ENCODE measurements at regions not wholly inside any gene's neighbourhood (a gene's known extent, or its start where the extent isn't known, plus 50 kb on each side); places are given as distances from the start of the nearest gene placed in this dataset.

GRCh38 chr1:84090447-84091245 lies 53.4 kb upstream of the PRKACB start:
- DNase-seq: no peak

GRCh38 chr1:84089867-84090266 lies 54.2 kb upstream of the PRKACB start:
- no peak for DNase-seq

- DNase-seq: no peak
Observed at GRCh38 chr1:84089465-84089864, 54.6 kb upstream of the PRKACB start.

GRCh38 chr1:84086616-84087015 lies 57.5 kb upstream of the PRKACB start:
- DNase-seq: no peak

- no peak for DNase-seq
Observed at GRCh38 chr1:84086189-84086588, 57.9 kb upstream of the PRKACB start.

GRCh38 chr1:84083307-84083706 lies 60.8 kb upstream of the PRKACB start:
- DNase-seq: no peak

- no peak for DNase-seq
Observed at GRCh38 chr1:84078842-84079202, 65.2 kb upstream of the PRKACB start.

- DNase-seq: peak; percentile 2 to 8
Observed at GRCh38 chr1:84078108-84078841, 65.8 kb upstream of the PRKACB start.

GRCh38 chr1:84077476-84078107 lies 66.5 kb upstream of the PRKACB start:
- peak; percentile 52 to 55 for DNase-seq

GRCh38 chr1:84073266-84073665 lies 70.8 kb upstream of the PRKACB start:
- no peak for DNase-seq

GRCh38 chr1:84069236-84069845 lies 70.4 kb upstream of the TTLL7 start:
- DNase-seq: no peak

- DNase-seq: no peak
Observed at GRCh38 chr1:84062496-84062895, 63.6 kb upstream of the TTLL7 start.

- no peak for DNase-seq
Observed at GRCh38 chr1:84061336-84061735, 62.4 kb upstream of the TTLL7 start.

- DNase-seq: no peak
Observed at GRCh38 chr1:84060781-84061180, 61.8 kb upstream of the TTLL7 start.

GRCh38 chr1:84048820-84049219 lies 49.9 kb upstream of the TTLL7 start:
- DNase-seq: no peak

All from activated CD4-positive, alpha-beta T cell treated with anti-CD3 and anti-CD28 coated beads, Interleukin-2, amount 50 U/mL, for 4 hours (primary cell).